ENCODE measurements at regions not wholly inside any gene's neighbourhood (a gene's known extent, or its start where the extent isn't known, plus 50 kb on each side); places are given as distances from the start of the nearest gene placed in this dataset.
"Not testable (repeated sequence)": the region's sequence is repeated elsewhere in the genome, so short reads cannot be mapped to it uniquely, and the experiment has no call there.

DNA sequence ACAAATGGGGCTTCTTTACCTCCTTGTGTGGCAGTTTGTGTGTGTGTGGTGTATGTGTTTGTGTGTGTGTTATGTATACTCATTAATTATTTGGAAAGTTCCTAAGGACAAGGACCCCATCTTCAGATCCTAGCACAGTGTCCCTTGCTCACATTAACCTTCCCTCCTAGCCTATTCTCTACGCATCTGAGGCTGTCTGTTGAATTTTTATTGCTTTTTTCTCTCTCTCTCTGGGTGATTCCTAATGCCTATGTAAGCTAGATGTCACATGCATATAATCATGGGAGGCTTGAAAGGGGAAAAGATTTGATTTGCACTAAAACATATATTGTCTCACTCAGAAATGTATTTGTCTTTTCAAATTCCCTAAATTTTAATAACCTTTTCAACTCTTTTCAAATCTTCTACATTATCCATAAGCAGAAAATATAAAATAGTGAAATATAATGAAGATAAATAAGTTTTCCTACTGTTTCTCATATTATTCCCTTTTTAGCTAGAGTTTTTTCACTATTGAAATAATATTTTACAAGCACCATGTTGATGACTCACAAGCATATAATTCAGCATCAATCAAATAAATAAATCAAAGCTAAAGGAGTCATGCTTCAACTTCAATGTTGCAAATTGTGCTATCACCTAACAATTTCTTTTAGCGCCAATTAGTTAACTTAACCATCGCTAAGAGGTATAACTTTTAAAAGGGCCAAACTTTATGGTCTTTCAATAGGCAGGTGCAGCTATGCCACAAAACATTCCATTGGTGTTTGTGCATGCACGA, 199.0 kb upstream of the ERBB4 start:
- in situ Hi-C loops (cut with HindIII; ENCODE audit: low pct_unique_long_range_greater_than_20kb, low sequenced_read_pairs): no loop called here
- DNase-seq (ENCODE audit: low read depth, low spot score): no peak

DNA sequence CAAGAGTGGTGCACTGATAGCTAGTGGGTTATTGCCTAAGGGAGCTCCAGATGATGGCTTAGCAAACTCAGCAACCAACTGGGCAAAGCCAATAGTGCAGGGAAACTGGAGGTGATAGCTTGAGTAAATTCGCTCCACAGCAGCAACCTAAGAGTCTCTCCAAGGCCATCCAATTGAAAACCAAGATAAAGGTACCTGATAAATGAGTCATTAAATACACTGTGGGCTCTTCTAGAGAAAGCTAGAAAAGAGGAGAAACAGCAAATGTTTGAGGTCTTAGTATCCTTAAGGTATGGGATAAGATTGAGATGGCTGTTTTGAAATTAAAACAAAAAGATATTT, 197.8 kb upstream of the ERBB4 start:
- in situ Hi-C loops (cut with HindIII; ENCODE audit: low pct_unique_long_range_greater_than_20kb, low sequenced_read_pairs): no loop called here
- DNase-seq (ENCODE audit: low read depth, low spot score): no peak

DNA sequence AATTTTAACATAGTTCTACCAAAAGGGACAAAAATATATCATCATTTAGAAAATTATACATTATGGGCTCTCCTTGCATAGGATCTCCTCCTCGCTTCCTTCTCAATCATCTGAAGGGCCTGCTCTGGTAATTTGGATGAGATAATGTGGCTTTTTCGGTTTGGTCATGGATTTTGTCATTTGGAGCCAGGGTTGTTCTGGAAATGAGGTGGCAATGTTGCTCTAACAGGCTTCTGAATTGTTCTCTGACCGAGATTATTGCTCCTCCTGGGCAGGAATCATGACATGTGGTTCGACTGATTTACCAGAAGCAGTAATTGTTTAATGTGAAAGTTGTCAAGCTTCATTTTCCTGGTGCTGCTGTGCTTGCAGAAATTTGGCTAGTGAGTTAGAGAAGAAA, 194.7 kb upstream of the ERBB4 start:
- DNase-seq (ENCODE audit: low read depth, low spot score): no peak
- in situ Hi-C loops (cut with HindIII; ENCODE audit: low pct_unique_long_range_greater_than_20kb, low sequenced_read_pairs): no loop called here

DNA sequence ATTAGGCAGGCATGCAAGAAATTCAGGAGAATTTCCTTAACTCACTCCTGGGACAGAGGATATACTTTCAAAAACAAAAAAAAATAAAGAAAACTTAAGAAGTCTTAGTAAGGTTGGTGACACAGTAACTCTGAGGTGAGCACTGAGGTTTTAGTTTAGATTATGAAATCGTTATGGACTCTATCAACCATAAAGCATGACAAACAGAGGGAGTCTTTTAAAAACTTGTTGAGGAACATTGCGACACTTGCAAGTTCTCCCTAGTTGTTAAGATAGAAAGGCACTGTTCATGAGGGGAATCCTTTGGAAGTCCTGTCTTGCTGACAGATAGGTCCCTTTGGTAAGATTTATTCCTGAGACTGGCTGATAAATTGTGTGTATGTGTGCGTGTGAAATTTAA, 194.3 kb upstream of the ERBB4 start:
- no peak for DNase-seq (ENCODE audit: low read depth, low spot score)
- in situ Hi-C loops (cut with HindIII; ENCODE audit: low pct_unique_long_range_greater_than_20kb, low sequenced_read_pairs): no loop called here

DNA sequence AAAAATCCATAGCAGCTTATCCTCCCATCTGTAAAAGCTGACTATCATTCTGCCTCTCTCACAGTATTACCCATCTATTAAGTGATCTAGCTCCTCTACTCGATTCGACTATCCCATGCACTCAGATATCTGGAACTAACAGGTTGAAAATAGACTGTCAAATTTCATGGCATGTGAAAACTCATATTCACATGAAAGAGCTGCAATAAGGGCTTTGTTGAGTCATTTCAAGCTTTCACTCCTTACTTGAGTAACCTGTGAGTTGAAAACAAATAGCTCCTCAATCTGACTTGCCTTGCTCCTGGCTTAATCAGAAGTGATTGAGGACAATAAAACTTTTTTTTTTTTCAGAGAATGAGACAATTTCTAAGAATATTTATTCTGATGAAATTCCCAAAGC, 192.4 kb upstream of the ERBB4 start:
- DNase-seq (ENCODE audit: low read depth, low spot score): no peak

DNA sequence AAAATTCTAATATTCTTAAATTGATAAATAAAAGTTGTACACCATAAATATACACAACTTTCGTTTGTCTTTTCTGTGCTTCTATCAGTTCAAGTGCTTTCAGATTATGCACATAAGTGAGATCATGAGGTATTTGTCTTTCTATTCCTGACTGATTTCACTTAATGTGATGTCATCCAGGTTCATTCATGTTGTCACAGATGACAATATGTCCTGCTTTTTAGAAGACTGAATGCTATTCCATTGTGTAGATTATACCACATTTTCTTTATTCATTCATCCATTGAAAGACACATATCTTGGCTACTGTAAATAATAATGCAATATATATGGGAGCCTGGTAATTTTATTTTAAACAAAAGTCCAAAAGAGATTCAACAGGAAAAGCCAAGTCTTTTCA, 190.1 kb upstream of the ERBB4 start:
- DNase-seq (ENCODE audit: low read depth, low spot score): no peak
- in situ Hi-C loops (cut with HindIII; ENCODE audit: low pct_unique_long_range_greater_than_20kb, low sequenced_read_pairs): no loop called here

More for the DNA sequence above, 192.4 kb upstream of the ERBB4 start:
- in situ Hi-C loops (cut with HindIII; ENCODE audit: low pct_unique_long_range_greater_than_20kb, low sequenced_read_pairs): no loop called here

DNA sequence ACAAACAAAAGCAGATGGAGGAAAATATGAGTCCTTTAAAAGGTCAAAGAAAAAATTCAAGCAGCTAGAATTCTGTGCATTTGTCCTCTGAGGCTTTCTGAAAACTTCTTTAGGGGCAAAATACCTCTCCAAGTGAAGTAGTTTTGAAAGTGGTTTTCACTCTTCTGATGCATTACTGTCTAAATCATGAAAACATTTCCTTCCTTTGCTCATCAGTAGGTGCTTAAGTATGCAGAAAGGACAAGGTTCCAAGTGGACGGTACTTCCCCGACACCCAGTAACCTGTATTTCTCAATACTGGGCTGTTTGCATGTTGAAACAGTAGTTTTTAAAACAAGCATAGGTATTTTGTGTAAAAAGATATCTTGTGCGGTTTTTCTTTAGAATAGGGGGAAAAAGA, 189.1 kb upstream of the ERBB4 start:
- in situ Hi-C loops (cut with HindIII; ENCODE audit: low pct_unique_long_range_greater_than_20kb, low sequenced_read_pairs): no loop called here

DNA sequence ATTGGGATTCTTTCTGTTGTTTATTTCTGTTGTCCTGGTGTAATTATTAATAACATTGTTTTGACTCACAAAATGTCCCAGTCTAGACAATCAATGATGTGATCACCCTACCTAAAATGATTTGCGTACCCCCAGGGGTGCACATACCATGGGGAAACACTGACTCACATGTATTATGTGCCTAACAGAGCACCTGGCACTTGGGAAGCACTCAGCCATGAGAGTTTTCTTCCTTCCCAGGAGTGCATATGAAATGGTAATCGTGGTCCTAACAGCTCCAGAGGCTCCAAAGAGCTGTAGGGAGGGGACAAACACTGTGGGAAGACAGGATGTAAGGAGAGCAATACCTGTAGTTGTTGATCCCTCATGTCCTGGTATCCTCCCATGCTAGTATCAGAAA, 187.8 kb upstream of the ERBB4 start:
- in situ Hi-C loops (cut with HindIII; ENCODE audit: low pct_unique_long_range_greater_than_20kb, low sequenced_read_pairs): no loop called here
- DNase-seq (ENCODE audit: low read depth, low spot score): no peak

More for the DNA sequence above, 189.1 kb upstream of the ERBB4 start:
- no peak for DNase-seq (ENCODE audit: low read depth, low spot score)

DNA sequence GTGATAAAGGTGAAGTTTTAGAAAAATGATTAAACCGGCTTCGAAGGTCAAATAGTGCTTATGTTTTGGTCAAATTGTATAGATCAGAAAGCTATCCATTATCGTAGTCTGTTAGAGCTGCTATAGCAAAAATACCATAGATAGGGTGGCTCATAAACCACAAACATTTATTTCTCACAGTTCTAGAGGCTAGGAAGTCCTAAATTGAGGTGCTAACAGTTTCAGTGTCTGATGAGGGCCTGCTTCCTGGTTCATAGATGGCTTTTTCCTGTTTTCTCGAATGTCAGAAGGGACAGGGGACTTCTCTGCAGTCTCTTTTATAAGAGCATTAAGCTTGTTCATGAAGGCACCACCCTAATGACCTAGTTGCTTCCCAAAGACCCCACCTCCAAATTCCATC, 186.6 kb upstream of the ERBB4 start:
- DNase-seq (ENCODE audit: low read depth, low spot score): no peak
- in situ Hi-C loops (cut with HindIII; ENCODE audit: low pct_unique_long_range_greater_than_20kb, low sequenced_read_pairs): no loop called here

DNA sequence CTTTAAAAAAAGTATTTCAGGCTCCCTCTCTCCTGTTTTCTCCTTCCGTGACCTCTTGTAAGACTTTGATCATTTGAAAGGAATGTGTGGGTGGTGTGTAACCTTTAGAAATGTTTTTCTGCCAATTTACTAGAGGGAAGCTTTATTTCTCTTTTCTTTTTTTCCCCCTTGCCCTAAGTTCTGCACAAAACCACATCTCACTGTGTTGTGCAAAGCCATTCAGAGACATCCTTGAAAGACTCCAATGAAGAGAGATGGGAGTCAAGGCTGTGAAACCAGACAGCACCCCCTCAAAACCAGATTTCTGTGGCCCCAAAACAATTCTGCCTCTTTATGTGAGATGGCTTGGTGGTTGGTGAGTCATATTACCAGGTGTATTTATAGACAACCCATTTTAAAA, 184.6 kb upstream of the ERBB4 start:
- no peak for DNase-seq (ENCODE audit: low read depth, low spot score)
- in situ Hi-C loops (cut with HindIII; ENCODE audit: low pct_unique_long_range_greater_than_20kb, low sequenced_read_pairs): no loop called here

DNA sequence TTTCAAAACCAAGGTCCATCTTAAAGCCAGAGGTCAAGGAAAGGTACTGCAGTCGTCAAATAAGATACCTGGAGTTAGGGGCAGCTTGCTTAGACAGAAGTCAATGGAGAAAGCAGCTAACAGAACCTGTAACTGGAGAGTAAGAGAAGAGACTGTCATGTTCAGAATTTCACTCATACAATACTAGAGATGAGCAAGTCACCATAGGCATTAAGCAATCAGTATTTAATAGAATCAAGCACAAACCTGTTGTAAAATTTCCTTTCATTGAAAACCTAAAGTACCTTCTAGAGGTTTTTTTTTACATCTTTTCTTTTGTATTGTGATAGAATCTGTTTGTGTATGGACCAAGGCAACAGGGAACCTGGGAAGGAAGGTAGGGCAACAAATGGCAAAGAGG, 183.4 kb upstream of the ERBB4 start:
- DNase-seq (ENCODE audit: low read depth, low spot score): no peak
- in situ Hi-C loops (cut with HindIII; ENCODE audit: low pct_unique_long_range_greater_than_20kb, low sequenced_read_pairs): no loop called here

DNA sequence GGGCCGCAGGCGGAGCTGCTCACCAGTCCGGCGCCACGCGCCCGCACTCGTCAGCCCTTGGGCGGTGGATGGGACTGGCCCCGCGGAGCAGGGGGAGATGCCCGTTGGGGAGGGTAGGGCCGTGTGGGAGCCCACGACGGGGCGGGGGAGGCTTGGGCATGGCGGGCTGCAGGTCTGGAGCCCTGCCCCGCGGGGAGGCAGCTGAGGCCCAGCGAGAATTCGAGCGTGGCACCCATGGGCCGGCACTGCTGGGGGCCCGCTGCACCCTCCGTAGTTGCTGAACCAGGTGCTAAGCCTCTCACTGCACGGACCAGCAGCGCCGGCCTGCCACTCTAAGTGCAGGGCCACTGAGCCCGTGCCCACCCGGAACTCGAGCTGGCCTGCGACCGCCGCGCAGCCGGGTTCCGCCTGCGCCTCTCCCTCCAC, 182.4 kb upstream of the ERBB4 start:
- DNase-seq (ENCODE audit: low read depth, low spot score): no peak
- in situ Hi-C loops (cut with HindIII; ENCODE audit: low pct_unique_long_range_greater_than_20kb, low sequenced_read_pairs): no loop called here

DNA sequence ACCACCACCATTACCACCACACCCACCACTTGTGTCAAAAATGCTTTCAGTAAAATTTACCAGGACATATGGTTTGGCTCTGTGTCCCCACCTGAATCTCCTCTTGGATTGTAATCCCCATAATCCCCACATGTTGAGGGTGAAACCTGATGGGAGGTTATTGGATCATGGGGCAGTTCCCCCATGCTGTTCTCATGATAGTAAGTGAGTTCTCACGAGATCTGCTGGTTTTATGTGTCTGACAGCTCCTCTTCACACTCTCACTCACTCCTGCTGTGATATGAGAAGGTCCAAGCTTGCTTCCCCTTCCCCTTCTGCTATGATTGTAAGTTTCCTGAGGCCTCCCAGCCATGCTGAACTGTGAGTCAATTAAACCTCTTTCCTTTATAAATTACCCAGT, 176.8 kb upstream of the ERBB4 start:
- in situ Hi-C loops (cut with HindIII; ENCODE audit: low pct_unique_long_range_greater_than_20kb, low sequenced_read_pairs); DNase-seq (ENCODE audit: low read depth, low spot score): not testable (repeated sequence)

DNA sequence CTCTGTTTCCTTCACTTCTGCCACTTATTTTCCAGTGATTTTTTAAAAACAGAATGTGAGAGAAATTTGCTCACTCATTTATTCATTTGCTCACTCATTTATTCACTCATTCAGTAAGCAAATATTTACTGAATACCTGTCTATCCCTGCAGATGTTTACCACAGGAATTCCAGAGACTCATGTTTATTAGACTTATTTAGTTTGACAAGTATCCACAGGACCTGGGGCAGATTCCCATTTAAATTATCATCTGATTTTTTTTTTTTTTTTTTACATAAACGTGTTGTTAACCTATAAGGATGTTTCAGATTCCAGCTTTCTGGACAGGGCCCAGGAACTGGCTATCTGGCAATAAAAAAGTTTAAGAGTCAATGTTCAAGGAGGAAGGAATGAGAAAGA, 175.1 kb upstream of the ERBB4 start:
- DNase-seq (ENCODE audit: low read depth, low spot score): no peak
- in situ Hi-C loops (cut with HindIII; ENCODE audit: low pct_unique_long_range_greater_than_20kb, low sequenced_read_pairs): no loop called here

DNA sequence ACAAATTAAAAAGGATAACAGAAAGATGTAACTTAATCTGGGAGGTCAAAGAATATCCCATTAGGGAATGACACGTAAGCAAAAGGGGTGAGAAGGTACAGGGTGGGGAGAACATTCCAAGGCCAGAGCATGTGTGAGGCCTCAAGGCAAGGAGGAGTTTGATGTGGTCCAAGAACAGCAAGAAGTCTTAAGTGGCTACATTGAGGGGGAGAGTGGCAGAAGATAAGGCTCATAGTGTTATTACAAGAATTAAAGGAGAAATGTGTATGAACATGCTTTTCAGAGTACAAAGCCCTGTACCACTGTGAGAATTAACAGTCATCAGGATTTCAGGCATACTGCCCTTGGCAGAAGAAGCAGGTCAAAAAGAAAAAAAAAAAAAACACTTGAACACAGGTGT, 174.4 kb upstream of the ERBB4 start:
- in situ Hi-C loops (cut with HindIII; ENCODE audit: low pct_unique_long_range_greater_than_20kb, low sequenced_read_pairs): no loop called here
- no peak for DNase-seq (ENCODE audit: low read depth, low spot score)

DNA sequence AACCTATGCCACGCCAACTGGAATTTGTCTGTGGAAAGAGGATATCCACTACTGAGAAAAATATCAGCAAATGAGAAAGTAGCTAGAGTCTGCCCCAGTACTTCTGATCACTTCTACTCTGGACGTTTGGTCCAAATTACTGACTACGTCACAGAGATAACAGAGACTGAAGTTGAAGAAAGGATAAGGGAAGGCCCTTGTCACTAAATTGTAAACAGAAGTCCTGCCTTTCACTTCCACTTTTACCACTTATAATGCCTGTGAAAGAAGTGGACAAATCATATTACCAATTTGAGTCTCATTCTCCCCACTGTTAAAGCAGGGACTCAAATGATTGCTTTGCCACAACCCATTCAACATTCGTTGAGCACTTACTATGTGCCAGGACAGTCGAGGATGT, 173.9 kb upstream of the ERBB4 start:
- DNase-seq (ENCODE audit: low read depth, low spot score): no peak
- in situ Hi-C loops (cut with HindIII; ENCODE audit: low pct_unique_long_range_greater_than_20kb, low sequenced_read_pairs): no loop called here

DNA sequence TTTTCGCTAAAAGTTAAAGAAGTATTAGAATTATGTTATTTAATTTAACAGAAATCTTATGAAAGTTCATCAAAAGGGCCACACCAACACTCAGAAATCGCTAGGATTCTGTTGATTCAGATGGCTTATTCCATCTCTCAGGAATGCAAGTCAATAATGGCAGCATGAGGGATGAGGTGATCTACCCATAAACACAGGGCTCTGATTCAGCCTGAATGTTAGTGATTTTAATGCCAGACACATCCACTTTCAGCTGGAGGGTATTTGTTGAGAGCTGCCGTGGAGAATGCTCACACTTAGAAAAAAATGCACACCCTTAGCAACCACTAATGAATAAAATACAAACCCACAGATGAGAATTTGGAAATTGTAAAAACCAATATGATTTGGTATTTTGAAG, 173.3 kb upstream of the ERBB4 start:
- in situ Hi-C loops (cut with HindIII; ENCODE audit: low pct_unique_long_range_greater_than_20kb, low sequenced_read_pairs): no loop called here
- DNase-seq (ENCODE audit: low read depth, low spot score): no peak

DNA sequence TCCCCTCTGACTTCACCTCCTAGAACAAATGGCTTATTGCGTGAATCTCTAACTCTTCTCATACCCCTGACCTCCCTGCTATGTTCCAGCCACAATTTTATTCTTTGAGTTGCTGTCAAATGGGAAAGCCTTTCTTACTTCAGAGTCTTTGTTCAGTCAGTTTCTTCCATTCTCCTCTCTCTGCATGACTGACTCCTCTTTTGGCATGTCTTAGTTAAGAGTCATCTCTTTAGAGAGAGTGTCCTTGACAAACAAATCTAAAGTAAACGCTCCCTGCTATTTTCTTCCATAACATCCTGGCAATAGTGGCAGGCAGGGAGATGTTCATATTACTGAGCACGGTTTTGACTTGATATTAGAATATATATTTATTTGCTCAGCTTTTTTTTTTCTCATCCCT, 170.7 kb upstream of the ERBB4 start:
- in situ Hi-C loops (cut with HindIII; ENCODE audit: low pct_unique_long_range_greater_than_20kb, low sequenced_read_pairs): no loop called here
- DNase-seq (ENCODE audit: low read depth, low spot score): no peak

DNA sequence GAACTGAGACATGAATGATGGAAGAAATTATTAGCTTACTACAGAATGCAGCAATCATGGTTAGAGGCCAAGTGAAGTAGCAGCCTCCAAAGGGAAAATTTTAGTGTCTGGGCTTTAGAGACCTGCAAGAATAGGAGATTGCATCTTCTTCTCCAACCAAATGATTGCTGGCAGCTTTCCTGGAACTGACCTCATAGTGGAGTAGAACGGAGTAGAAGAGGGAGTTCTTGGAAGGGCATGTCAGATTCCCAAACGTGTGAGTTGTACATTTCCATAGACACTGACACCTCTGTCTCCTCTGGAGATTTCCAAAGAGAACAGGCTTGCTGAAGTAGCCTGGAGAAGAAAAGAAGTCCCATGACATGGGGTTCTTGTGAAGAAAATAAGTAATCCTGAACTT, 169.8 kb upstream of the ERBB4 start:
- DNase-seq (ENCODE audit: low read depth, low spot score): no peak
- in situ Hi-C loops (cut with HindIII; ENCODE audit: low pct_unique_long_range_greater_than_20kb, low sequenced_read_pairs): no loop called here

DNA sequence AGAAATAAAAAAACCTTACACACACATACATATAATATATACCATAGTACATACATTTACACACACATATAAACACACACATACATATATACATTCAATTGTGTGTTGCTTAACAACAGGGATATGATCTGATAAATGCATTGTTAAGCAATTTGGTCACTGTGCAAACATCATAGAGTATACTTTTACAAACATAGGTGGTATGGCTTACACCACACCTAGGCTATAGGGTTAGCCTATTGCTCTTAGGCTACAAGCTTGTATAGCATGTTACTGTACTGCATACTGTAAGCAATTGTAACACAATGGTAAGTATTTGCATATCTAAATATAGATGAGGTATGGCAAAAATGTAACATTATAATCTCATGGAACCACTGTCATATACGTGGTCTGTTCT, 156.8 kb upstream of the ERBB4 start:
- no peak for DNase-seq (ENCODE audit: low read depth, low spot score)
- in situ Hi-C loops (cut with HindIII; ENCODE audit: low pct_unique_long_range_greater_than_20kb, low sequenced_read_pairs): no loop called here
